ENCODE measurements at regions not wholly inside any gene's neighbourhood (a gene's known extent, or its start where the extent isn't known, plus 50 kb on each side); places are given as distances from the start of the nearest gene placed in this dataset.

DNA sequence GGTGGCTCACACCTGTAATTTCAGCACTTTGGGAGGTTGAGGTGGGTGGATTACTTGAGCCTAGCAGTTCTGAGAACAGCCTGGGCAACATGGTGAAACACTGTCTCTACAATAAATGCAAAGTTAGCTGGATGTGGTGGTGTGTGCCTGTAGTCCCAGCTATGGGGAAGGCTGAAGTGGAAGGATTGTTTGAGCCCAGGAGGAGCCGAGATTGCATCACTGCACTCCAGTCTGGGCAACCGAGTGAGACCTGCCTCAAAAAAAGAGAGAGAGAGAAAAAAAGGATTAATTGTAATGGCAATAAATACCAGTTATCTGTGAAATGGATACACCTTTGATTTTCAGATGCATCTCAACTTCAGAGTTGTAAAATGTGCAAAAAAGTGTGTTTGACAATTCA, 58.8 kb downstream of the SPRY1 start:
- no peak for DNase-seq (ENCODE audit: low read depth)

DNA sequence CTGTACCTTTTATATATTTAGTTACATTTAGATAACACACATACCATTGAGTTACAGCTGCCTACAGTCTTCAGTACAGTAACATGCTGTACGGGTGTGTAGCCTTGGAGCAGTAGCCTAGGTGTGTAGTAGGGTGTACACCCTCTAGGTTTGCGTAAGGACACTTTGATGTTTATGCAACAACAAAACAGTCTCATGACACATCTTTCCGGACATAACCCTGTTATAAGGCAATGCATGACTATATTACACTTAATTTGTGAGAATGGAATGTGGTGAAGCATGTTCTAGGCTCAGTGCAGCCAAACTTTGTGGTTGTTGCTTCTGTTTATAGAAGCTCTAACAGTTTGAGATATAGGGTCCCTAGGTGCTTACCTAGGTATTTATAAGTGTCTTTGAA, 65.4 kb downstream of the SPRY1 start:
- DNase-seq (ENCODE audit: low read depth): no peak

DNA sequence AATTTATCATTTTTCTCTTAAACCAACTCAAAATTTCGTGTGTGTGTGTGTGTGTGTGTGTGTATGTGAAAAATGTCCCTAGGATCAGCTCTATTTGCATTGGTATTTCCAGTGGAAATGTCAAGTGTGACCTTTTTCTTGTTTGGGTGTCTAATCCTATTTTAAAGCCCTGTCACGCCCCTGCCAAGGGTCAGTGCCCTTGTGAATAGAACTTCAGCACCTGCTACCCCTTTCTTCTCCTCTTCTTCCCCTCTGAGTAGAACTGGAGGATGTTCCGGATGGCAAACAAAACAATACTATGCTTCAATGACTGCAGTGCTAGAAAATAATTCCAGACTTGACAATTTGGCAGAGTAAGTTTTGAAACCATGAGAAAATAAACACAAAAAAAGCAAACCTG, 67.3 kb downstream of the SPRY1 start:
- DNase-seq (ENCODE audit: low read depth): no peak

DNA sequence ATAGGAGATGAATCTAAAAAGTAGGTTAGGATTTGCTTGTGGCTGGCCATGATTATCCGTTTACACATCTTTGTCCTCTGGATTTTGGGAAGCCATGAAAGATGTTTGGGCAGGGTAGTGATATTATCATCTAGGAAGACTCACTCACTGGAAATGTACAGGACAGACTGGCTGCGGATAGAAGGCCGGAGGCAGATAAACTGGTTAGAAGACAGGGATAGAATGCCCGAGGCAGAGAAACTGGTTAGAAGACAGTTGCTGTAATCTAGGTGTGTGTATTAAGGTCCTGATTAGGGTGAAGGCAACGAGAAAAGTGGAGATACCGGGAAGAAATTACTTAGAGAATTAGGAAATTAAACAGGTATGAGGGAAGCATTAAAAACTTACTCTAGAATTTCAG, 68.8 kb downstream of the SPRY1 start:
- DNase-seq (ENCODE audit: low read depth): no peak

DNA sequence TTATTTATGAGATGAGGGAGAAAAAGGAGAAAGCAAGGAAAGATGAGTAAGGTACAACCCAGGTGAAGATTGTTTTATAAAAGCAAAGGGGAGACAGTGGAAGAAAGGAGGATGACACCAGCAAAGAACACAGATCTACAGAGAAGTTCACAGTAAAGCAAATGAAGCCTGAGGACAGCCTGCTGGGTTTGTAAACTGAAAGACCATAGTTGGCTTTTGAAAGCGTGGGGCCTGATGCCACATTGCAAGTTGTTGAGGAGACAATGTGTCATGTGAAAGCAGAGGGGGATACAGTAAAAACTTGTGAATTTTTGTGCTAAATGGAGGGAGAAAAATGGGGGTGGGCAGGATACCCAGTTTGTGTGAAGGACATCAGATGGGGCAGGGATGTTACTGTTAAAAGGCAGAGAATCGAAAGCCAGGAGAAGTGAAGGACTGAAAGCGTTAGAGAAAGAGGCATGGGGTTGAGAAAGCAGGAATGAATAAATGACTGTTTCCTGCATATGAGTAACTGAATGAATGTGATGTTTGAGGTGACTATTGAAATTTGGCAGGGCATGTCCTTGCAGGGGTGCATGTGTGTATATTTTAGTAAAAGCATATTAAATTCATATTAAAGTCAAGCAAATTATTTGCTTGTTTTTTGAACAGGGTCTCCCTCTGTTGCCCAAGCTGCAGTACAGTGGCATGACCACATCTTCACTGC, 69.6 kb downstream of the SPRY1 start:
- no peak for DNase-seq (ENCODE audit: low read depth)

DNA sequence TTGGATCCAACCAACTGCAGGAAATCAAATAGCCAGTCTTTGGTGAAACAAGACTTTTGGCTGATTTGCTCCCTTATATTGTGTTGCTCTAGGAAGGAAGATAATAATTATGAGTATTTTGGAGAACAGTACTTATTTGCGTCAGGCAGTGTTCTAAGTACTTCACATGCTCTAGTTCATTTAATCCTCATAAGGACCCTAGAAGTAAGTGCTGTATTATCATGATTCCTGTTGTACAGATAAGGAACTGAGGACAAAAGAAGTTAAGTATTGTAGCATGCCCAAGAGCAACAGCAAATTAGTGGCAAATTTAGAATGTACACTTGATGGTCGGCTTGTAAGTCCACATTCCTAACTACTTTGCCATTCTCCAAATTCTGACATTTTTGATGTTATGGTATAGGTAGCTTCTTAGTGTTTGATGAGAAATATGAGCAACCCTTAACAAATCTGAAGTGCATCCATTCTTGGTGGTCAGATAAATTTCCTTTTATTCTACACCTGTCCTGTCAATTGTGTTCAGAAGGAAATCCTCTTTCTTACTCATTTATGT, 72.0 kb downstream of the SPRY1 start:
- DNase-seq (ENCODE audit: low read depth): no peak

DNA sequence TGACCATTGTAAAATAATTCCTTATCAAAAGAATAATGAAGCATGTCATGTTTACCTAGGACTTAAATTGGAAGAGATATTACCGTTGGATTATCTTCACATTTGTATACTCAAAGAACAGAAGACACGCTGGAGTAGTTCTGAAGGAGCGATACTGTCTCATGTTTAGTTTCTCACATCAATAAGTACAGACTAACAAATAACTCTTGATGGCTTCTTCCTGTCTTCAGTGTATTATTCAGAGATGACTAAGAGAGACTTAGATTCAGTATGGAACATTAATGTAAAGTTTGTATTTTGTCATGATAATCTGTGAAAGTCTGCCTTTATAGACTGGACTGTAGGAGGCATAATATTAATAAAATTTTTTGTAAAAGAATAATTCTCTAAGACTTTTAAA, 72.7 kb downstream of the SPRY1 start:
- no peak for DNase-seq (ENCODE audit: low read depth)

DNA sequence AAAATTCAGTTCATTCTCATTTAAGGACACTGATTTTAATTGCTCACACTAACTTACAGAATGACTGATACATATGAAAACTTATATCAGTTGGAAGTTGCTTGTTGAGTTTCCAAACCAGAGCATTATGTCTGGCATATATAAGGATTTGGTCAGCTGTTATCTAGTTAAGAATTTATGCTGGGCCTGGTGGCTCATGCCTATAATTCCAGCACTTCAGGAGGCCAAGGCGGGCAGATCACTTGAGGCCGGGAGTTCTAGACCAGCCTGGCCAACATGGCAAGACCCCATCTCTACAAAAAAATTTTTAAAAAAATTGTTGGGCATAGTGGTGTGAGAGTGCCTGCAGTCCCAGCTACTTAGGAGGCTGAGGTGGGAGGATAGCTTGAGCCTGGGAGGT, 73.1 kb downstream of the SPRY1 start:
- no peak for DNase-seq (ENCODE audit: low read depth)

DNA sequence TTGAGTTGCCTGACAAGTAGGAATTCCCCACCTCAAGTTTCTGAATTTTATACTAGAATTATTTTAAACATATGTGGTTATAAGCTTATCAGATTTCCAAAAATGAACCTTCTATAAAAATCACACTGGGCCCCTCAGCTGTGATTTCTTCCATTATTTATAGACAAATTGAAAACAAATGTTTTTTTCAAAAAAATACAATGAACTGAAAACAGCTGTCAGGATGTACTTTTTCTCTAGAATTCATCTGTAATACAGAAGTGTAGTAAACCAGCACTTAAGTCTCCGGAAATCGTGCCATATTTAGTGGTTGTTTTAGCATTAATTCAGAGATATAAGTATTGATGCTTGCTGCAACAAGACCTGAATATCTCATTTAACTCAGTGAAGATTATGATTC, 74.0 kb downstream of the SPRY1 start:
- DNase-seq (ENCODE audit: low read depth): no peak

DNA sequence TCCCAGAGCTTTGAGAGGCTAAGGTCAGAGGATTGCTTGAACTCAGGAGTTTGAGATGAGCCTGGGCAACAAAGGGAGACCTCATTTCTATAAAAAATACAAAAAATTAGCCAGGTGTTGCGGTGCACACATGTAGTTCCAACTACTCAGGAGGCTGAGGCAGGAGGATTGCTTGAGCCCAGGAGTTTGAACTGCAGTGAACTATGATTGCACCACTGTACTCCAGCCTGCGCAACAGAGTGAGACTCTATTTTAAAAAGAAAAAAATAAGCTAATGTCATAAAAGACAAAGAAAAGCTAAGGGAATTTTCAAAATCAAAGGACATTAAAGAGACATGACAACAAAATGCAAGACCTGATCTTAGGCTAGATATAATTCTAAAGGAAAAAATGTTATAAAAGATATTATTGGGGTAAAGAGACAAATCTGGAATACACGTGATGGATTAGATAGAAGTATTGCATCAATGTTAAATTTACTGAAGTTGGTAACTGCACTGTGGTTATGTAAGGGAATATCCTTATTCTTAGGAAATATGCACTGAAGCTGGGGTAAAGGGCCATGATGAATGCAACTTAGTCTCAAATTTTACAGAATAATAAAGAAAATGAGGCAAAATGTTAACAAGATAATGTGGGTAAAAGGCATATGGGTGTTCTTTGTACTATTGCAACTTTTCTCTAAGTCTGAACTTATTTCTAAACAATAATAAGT, 75.2 kb downstream of the SPRY1 start:
- DNase-seq (ENCODE audit: low read depth): no peak

DNA sequence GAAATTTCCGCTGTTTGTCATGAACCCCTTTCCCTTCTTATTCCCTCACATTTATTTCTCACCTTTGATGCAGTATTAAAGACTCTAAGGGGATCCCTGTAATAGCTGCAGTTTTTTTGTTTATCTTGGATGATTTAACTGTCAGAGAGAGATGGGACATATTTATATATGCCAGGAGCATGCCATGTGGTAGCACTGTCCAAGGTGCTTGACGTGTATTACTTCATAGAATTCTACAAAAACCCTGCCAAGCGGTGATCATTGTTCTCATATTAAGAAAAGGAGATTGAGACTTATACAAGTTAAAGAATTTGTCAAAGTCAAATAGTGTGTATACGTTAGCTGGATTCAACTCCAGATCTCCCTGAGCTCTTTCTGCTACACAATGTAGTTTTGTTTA, 78.2 kb downstream of the SPRY1 start:
- no peak for DNase-seq (ENCODE audit: low read depth)

DNA sequence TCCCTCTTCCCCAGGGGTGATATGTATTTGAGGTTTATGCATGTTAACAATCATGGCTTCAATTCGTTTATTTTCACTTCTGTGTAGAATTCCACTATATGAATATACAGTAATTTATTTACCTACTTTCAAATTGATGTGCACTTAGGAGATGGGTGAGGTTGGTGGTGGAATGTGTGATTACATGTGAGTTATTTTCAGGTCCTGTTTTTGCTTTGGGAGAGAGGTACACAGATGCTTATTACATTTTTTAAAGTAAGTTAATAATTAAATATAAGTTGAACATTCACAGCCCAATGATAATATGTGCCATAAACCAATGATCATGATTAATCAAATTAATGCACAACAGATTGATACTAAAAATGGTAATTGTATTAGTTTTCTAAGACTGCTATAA, 79.5 kb downstream of the SPRY1 start:
- no peak for DNase-seq (ENCODE audit: low read depth)

DNA sequence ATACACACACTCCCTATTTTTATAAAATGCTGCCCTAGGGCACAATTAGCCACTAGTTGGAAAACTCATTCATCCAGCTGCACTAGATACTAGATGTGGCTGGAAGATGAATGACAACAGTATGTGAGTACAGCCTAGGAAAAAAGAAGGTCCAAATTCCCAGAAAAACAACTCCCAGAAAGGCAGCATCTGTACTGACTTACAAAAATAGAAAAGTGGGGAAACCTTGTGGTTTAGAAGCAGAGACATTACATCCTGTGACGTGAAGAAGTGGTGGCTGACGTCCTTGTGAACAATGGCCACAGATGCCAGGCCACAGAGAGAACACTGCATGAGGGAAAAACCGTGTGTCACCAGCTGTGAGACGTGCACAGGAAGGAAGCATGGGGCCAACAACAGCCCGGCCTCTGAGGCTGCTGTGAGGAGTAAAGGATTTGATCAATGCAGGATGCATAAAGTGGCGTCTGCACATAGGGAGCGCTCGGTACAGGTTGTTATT, 81.2 kb downstream of the SPRY1 start:
- peak; percentile 67 for DNase-seq (ENCODE audit: low read depth)

DNA sequence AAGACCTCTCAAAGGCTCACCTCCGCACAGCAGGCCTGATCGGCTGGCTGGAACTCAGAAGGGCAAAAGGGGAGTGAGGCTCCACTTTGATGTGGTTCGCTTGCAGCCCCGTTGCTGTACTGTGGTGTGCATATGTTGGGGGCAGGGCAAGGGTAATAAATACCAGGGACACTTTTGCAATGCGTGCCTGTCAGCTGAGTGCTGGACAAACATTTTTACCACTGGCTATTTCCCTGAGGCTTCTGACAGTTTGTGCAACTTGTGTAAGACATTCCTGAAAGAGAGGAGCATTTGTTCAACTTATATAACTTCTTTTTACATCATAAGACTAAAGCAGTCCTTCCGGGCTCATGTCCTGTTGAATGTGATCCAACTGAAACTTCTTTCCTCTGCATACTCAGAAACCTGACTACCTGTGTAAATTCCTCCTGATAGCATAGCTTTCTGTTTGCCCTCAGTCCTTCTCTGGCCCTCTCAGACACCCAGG, 82.3 kb downstream of the SPRY1 start:
- peak; percentile 91 for DNase-seq (ENCODE audit: low read depth)

DNA sequence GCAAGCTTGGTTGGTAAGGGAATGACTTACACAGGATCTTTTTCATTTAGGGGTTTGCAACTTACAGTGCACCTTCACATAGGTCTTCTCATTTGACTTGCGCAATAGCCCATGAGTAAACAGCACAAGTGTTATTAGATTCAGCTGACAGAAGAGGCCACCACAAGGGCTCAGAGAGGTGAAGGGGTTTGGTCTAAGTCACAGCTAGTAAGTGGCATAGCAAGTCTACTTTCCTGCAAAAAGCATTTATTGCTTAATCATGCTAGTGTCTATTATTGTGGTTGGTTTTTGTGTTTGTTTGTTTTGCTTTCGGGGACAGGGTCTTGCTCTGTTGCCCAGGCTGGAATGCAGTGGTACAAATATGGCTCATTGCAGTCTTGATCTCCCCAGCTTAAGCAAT, 83.3 kb downstream of the SPRY1 start:
- peak; percentile 11 for DNase-seq (ENCODE audit: low read depth)

DNA sequence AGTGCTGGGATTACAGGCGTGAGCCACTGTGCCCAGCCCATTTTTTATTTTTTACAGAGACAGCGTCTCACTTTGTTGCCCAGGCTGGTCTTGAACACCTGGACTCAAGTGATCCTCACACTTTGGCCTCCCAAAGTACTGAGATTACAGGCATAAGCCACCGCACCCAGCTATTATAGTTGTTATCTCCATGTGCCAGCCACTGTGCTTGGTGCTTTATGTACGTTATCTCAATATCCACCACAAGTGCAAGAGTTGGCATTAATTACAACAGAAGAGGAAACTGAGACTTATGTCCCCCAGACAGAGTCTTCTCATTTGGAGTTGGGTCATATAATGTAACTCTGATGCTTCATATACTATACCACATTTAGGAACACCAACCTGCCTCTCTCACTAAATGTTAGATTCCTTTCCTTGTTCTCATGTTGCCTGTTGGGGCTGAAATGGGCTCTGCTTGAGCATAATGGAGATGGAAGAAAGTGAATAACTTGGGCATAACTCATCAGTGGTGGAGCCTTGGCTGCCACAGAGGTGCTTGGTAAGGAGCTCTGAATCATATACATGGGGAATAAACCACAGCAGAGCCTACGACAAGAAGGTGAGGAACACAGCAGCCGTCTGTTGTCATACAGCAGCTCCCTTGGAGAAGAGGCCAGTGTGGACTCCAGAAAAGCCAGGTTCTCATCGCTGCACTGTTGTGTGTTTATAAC, 84.3 kb downstream of the SPRY1 start:
- peak; percentile 81 for DNase-seq (ENCODE audit: low read depth)

DNA sequence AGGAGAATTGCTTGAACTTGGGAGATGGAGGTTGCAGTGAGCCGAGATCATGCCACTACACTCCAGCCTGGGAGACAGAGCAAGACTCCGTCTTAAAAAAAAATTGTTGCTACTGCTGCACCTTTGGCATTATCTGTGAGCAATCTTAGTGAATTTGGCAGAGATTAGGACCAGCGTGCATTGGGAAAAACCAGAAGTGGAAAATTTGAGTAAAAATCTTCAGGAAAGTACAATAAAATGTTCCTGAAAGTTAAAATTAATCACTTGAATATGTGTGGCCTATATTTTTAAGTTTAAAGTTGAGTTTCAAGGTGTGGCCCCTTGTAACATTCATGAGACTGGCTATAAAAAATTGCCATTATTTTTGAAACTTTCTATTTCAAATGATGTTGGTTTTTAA, 85.1 kb downstream of the SPRY1 start:
- DNase-seq (ENCODE audit: low read depth): no peak

DNA sequence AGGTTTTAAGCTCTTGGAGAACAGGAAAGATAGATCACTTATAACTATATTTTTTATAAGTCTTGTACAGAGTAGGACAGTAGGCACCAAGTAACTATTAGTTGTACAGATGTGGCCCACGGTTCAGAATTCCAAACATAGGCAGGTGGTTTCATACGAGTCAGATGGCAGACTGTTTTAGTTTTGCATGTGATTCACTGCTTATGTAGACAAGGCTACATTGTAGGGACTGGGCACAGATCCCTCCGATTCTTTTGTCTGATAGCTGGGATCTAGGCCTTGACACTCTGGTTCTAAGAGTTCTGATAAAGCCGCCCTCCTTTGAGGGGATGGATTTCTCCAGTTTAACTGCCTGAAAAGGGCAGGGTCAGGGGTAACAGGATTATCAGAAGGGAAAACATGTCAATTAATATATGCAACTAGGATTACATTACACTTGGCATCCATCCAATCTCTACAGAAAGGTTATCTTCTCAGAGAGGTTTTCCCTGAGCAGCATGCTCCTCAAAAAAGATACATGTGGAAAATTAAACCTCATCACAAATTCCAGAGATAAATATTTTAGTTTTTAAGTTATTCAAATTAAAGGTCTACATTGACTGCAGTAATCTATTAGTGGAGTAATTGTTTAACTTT, 87.8 kb downstream of the SPRY1 start:
- DNase-seq (ENCODE audit: low read depth): no peak

DNA sequence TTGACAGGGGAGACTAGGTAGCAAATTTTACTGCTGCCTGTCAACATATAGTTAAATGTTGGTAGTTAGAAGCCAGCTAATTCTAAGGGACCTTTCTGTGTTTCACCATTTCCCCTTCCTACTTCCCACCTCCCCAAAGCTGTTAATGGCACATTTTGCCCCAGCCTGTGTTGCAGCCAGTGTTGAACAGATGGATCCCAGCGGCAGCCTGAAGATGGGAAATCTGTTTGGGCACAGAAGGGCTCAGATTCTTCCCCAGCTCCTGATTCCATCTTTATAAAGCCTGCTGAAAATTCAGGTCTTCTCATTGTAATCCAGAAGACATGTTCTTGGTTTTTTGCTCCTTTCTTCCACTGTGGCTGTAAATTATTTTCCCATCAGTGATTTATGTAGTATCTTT, 89.0 kb downstream of the SPRY1 start:
- DNase-seq (ENCODE audit: low read depth): no peak

DNA sequence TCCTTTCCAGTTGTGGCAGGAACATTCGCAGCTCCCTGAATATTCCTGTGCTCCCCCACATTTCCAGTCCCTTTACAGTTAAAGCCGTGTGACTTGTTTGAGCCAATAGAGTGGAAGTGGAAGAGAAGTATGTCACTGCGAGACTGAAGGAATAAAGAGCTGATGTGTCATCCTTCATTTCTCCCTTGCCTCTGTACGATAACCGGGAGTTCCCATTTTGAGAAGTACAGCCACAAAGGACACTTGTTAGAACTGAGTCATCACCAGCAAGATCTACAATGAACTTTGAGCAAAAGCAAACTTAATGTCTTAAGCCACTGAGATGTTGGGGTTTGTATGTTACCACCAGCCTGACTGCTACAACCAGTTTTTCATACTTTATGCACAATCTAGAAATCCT, 92.3 kb downstream of the SPRY1 start:
- DNase-seq (ENCODE audit: low read depth): peak; percentile 66

DNA sequence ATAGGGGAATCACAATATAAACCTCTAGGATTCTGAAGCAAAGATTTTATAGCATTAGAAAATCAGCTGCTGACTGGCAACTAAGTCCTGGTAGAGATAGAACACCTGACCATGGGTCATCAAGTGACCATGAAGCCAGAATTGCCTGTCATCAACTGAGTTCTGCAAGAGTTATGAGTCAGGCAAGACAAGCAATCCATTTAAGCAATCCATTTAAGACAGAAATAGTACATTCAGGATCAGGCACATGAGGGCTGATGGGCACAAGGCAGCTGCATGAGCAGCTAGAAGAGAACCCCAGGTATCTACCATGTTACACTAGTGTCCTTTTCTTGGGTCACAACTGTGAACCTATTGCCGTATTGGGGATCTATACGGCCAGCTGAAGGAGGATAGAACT, 98.9 kb downstream of the SPRY1 start:
- no peak for DNase-seq (ENCODE audit: low read depth)

DNA sequence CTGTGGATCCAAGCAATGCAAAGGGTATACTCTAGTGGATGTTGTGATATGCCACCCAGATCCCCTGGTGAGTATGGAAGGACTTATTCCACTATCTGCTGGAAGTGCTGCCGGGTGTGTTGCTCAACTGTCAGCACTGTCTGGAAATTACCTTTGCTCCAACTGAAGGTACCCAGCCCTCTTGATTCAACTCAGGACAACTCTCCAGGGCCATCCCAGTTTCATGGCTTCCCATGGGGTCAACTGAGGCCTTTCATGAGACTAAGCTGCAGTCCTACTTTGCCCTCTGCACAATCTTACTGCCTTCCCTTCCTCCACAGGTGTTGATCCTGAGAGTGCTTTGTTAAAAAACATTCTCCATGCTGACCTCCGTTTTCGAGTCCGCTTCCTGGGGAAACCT, 99.8 kb downstream of the SPRY1 start:
- no peak for DNase-seq (ENCODE audit: low read depth)
